ENCODE measurements at regions not wholly inside any gene's neighbourhood (a gene's known extent, or its start where the extent isn't known, plus 50 kb on each side); places are given as distances from the start of the nearest gene placed in this dataset.

DNA sequence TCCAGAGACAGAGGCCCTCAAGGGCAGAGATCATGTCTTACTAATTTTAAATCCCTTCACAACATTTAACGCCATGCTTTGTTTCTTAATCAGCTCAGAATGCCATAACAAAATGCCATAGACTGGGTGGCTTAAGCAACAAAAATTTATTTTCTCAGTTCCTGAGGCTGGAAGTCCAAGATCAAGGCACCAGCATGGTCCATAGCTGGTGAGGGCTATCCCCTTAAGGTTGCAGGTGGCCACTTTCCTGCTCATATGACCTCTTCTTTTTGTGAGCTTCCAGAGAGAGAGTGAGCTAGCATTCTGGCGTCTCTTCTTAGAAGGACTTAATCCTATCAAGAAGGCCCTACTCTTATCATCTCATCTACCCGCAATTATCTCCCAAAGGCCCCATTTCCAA lies 470.3 kb downstream of the ZNF608 start:
- no peak for DNase-seq (ENCODE audit: low read depth, low spot score)

DNA sequence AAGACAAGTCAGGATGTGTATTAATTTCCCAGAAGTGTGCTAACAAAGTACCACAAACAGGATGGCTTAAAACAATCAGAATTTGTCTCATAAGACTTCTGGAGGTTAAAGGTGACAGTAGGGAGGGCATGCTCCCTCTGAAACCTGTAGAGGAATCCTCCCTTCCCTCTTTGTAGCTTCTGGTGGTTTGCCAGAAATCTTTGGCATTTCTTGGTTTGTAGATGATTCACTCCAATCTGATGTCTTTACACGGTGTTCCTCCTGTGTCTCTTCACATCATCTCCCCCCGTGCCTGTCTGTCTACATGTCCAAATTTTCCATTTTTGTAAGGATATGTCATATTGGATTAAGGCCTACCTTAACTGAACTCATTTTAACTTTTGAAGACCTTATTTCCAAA lies 471.5 kb downstream of the ZNF608 start:
- peak; percentile 29 for DNase-seq (ENCODE audit: low read depth, low spot score)

DNA sequence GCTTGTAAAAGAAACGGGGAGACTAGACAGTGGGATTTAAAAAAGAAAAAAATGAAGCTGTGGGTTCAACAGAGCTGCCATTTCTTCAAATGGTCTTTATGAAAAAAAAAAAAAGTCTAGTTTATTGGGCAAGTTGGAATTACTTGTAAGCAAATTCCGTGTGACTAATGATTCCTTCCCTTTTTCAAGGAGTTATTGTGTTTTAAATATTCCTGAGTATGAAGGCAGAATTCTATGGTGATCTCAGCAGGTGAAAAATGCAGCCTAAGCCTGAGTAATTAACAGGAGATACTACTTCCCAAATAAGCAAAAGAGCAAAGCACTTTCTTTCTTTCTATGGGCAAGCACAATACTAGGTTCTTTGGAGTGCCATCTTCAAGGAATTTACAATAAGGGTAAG lies 481.9 kb downstream of the ZNF608 start:
- peak; percentile 36 for DNase-seq (ENCODE audit: low read depth, low spot score)

DNA sequence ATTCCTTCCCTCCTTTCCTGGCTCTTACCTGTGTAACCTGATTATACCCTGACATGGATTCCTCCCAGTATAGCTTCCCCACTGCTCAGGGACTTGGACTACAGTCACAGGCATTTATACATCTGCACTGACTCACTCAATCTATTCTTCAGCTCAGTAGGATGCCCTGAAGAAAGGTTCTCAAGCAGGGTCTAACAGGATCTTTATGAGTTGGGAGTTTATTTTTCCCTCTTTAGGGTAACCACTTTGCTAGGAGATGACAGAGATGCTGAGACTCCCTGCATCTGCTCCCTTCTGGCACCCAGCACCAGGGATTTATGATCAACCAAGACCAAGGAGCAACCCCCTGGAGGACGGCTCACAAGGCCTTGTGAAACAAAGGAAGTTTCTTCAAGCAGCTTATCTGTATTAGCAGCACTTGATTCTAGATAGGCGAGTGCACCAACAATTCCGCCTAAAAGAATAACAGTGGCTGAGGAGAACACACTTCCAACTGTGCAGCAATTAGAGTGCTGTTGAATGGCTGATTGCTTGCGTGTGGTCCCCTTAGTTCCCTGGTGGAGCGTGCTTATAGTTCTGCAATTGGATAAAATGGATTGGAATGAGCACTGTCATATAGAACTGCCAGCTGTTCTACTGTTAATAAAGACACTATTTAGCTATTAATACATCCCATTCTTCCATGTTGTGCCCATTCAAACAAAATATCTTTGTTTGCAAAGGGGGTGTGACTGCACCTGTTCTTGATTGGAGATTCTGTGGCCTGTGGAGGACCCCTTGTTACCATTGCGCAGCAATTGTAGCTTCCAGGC lies 482.6 kb downstream of the ZNF608 start:
- peak; percentile 6 for DNase-seq (ENCODE audit: low read depth, low spot score)

DNA sequence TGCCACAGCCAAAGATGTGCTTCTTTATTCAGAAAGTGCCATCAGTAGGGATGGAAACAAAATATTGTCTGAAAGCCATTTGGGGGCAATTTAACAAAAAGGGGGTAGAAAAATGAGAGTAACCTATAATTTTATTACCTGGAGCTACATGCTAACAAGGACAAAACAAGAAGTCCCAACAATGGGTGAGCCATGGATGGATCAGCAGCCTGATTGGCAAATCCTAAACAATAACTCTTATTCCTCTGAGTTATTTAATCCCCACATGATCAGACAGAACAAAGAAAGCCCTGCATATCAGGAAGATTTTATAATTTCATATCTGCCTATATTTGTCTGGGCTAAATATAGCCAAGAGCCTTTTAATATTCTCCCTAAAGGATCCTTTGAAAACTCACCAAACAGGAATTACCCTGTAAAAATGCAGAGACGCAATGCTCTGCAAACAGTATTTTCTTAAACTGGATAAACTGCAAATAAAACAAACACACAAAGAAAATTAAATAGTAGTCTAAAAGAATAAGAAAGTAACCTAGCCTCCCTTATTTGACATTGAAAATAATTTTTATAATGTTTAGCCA lies 483.4 kb downstream of the ZNF608 start:
- DNase-seq (ENCODE audit: low read depth, low spot score) = no peak

DNA sequence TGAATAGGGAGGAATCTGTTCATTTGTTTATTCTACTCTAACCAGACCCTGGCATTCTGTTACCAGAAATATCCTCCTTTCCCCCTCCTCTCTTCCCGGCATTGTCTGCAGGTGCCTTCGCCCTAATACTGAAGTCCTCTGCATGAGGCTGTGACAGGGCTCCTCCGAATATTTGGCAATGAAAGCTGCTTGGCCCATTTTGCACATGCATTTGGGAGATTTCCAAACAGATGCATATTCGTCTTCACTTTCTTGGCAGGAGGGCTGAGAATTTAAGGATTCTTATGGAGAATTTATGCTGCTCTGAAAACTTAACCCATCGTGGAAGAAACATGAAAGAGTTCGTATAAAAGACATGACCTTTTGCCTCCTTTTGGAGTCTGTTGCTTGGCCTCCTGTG lies 484.0 kb downstream of the ZNF608 start:
- peak; percentile 4 for DNase-seq (ENCODE audit: low read depth, low spot score)

DNA sequence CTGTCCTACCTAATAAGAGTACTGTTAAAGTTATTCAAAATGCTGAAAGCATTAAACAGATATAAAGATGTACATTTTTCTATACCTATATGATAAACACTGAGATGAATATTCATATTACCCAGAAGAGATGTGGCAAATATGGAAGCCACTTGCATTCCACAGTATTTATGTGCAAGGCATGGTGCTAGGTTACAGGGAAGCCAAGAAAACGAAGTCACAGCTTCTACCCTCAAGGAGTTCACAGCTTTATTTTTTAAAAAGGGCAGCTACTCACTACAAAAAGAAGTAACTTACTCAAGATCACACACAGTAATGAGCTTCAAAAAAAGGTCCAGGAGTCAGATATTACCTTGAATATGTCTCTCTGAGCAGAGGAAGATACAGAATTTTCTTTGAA lies 484.6 kb downstream of the ZNF608 start:
- DNase-seq (ENCODE audit: low read depth, low spot score) = no peak

DNA sequence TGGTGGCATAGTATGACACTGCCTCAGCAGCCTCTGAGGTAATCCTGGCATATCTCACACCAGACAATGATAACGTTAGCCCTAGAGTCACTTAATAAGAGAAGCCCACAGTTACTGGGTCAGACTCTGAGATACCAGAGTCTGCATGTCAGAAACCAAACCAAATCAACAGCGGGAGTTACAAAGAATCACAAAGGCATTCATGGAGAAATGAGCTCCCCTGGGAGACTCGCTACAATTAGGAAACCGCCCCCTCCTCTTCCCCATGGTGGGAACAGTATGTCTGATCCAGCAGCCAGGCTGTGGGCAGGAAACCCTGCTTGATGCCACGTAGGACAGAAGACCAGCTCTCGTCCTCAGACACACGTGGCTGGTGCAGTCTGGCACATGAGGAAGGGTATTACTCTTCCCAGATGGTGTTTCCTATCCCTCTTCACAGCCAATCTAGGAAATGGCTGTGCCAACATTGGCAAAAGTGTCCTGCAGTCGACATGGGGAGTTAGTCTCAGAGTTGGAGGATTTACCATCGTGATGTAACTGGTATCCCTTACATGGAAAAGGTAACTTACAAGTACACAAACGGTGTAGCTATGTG lies 485.4 kb downstream of the ZNF608 start:
- no peak for DNase-seq (ENCODE audit: low read depth, low spot score)

DNA sequence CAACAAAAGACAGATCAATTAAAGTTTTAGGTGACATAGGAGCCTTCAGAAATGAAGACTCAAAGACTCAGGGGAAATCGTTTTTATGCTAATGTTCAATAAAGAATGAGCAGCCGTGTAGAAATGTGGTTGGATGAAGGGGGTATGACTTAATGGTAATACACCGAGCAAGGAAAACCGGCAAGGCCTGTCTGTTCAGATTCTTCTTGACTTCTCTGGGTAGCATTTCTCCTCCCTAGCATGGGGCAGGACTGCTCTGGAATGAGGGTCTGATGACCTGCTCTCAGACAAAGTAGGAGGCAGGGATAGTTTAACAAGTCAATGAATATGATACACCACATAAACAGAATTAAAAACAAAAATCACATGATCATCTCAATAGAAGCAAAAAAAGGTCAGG lies 487.4 kb downstream of the ZNF608 start:
- DNase-seq (ENCODE audit: low read depth, low spot score) = no peak

DNA sequence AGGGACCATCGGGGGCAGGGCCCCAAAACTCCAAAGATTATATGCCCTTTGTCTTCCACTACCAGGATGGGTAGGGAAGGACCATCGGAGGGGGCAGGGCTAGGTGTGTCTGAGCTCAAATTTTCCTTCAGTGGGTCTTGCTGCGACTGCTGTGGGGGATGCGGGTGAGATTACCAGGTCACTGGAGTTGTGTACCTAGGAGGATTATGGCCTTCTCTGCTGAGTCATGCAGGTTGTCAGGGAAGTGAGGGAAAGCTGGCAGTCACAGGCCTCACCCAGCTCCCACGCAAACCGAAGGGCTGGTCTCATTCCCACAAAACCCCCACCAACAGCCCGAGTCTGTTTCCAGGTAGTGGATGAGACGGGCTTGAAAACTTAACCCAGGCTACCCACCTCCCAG lies 489.4 kb downstream of the ZNF608 start:
- DNase-seq (ENCODE audit: low read depth, low spot score) = no peak

DNA sequence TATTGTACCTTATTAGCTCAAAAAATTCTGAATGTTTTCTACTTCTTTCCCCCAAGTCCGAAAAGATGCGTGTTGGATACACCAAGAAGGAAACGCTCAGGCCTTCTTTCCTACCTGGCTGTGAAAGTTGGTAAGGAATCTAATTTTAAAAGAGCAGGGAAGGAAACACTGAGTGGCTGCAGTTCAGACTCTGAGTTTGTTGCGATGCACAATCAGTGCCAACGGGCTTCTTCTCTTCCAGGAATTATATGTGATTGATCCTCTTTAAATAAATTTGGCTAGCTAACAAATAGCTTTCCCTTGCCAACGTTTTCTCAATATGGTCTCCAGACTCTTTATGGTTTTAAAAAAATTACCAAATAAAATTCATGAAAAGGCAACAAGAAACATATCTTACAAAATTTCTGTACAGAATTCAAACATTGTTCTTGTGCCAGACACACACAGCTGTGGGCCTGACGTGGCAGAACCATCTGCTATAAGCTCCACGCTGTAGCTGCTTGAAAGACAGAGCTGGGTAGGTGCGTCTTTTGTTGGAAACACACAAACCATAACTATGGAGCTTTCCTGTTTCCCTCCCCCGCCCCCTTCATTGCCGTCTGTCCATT lies 493.1 kb downstream of the ZNF608 start:
- DNase-seq (ENCODE audit: low read depth, low spot score) = no peak

DNA sequence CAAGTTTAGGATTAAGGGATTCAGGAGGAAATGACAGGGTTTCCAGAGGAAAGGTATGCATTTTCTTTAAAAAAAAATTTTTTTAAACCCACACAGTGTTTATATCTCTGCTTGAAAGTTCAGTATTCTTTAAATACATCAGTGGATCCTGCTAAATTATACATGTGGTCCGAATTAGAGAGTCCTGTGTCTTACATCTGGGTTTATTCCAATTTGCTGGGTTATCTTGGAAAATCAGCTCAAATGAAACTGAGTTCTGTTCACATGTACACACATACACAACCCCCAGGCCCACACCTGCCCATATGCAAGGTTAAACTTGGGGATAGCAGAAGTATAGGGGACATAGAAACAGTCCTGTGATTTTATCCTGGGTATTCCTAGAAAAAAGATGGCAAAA lies 493.7 kb downstream of the ZNF608 start:
- DNase-seq (ENCODE audit: low read depth, low spot score) = no peak

DNA sequence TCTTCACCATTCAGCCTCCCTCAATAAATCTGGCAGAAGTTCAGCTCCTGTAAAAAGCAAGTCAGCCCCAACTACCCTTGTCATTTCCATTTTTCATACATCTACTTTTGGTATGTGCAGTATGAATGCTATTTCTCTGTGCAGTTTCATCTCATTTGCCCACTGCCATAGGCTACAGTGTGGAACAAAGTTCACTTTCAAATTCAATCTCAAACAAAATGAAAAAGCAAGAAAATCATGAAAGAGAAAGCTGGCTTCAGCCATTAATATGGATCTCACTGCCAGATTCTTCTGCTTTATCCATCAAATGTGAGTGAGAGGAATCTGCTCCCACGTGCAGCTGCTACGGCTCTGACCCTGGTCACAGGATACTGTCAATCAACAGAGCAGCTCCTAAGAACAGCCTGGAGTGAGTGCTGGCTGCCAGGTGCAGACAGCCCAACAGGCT lies 494.2 kb downstream of the ZNF608 start:
- DNase-seq (ENCODE audit: low read depth, low spot score) = peak; percentile 21

DNA sequence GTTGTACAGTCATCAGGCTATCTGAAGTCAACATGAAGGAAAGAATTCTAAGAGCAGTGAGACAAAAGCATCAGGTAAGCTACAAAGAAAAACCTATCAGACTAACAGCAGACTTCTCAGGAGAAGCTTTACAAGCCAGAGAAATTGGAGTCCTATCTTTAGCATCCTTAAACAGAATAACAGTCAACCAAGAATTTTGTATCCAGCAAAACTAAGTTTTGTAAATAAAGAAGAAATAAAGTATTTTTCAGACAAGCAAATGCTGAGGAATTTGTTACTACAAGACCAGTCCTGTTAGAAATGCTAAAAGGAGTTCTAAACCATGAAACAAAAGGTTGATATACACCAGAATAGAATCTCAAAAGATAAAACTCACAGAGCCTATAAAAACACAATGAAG lies 501.2 kb downstream of the ZNF608 start:
- no peak for DNase-seq (ENCODE audit: low read depth, low spot score)

DNA sequence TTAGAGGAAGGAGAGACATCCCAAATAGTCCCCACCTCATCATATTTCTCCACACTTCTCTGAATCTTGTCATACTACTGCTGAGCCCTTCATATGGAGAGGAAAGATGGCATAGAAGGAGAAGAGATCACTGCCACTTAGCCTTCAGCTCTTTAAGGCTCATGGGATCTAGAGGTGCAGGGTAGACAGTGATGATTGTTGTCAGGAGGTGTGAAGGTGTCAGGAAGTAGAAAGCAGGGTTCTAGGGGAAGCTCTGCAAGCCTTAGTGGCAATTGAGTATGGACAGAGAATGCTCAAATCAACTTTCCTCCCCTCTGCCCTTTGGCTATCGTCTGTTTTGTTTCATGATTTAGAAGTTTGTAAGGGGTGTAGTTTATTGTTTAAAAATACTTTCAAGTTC lies 505.7 kb downstream of the ZNF608 start:
- DNase-seq (ENCODE audit: low read depth, low spot score) = no peak

DNA sequence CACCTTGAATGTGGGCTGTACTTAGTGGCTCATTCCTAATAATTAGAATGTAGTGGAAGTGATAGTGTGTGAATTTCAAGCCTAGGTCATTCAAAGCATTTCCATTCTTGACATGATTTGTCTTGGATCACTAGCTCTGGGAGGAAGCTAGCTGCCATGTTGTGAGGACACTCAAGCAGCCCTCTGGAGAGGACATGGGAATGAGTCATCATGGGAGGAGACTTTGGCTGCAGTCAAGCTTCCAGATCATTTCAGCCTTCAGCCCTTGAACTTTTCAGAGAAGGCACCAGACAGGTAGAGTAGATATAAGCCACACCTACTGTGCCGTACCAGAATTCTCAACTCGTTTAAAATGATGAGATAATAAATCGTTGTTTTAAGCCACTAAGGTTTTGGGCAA lies 506.9 kb downstream of the ZNF608 start:
- DNase-seq (ENCODE audit: low read depth, low spot score) = no peak

DNA sequence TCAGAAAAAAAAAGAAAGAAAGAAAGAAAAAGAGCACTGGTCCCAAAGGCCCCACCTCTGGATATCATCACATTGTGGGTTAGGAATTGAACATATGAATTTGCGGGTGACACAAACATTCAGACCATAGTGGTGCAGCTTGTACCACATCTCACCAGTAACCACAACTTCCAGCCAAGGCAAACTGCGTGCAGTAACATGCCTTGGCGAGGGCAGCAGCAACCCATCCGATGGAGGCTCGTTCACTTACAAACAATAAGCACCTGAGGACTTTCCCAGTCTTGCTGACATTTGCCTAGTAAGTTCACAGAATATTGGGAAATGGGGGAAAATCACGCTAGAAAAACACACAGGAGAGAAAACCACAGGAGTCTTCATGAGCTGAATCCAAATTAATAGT lies 508.1 kb downstream of the ZNF608 start:
- no peak for DNase-seq (ENCODE audit: low read depth, low spot score)

DNA sequence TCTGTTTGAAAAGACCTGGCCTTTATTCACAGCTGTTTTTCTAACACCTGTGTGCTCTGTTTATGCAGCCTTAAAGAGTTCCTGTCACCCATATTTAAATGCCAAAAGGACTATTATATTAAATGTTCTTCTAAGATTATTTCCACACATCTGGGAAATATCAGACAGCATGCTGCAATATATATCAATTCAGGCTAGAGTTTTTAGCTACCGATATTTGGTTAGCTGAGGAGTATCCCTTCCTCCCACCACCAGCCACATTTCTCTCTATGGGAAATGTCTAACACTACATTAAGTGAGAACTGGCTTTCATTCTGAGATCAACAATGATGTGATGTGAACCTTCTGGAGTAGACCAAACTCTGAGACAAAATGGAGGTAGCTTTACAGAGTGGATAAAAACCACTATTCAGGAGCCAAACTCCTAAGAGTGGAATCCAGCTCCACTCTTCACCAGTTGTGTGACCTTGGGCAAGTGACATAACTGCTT lies 509.2 kb downstream of the ZNF608 start:
- no peak for DNase-seq (ENCODE audit: low read depth, low spot score)

DNA sequence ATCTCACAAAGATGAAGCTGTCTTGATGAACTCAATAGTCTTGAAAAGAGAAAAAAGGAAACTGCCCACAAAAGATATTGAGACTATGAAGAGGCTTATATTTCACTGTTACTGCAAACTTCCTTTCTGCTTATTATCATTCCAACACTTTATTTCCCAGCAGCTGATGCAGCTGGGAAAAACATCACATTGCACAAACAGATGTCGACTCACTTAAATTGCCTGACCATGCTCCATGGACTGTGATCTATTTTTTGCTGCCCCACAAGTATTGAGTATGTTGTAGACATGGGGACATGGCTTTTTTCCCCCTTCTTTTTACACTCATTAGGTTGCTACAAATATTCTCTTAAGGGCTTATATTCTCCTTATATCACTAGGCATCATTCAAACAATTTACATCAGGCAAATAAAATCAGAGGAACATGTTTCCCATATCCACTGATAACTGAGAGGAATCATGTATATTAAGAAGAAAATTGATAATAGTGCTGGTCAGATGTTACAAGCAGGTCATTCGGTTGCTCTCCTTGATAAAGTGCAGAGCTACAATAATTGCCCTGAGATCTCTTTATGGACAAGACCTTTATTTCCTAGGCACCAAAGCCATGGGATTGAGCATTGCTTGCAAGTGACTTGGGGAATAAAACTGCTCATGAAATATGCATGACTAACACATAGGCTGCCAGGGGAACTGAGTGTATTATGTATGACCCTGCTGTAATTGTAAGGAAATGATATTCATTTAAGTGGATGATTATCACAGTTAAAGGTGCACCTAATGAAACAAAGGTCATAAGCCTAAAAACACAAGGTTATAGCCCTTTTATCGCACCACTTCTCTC lies 509.9 kb downstream of the ZNF608 start:
- no peak for DNase-seq (ENCODE audit: low read depth, low spot score)

DNA sequence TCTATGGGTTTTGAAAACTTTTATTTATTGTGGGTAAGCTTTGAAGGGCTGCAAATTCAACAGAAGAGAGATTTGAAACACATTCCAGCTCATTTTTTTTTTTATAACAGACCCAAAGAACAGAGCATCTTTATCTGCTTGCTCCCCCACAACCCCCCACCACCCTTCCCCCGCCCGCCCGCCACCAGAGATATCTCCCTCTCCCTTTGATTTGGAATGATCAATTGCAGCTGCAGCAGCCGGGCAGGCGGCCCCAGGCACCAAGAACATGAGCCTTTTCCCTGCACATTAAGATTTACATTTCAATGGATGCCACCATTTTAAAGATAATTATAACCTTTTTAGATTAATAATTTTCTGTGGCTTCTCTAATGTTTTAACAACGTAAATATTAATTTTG lies 510.9 kb downstream of the ZNF608 start:
- DNase-seq (ENCODE audit: low read depth, low spot score) = no peak

DNA sequence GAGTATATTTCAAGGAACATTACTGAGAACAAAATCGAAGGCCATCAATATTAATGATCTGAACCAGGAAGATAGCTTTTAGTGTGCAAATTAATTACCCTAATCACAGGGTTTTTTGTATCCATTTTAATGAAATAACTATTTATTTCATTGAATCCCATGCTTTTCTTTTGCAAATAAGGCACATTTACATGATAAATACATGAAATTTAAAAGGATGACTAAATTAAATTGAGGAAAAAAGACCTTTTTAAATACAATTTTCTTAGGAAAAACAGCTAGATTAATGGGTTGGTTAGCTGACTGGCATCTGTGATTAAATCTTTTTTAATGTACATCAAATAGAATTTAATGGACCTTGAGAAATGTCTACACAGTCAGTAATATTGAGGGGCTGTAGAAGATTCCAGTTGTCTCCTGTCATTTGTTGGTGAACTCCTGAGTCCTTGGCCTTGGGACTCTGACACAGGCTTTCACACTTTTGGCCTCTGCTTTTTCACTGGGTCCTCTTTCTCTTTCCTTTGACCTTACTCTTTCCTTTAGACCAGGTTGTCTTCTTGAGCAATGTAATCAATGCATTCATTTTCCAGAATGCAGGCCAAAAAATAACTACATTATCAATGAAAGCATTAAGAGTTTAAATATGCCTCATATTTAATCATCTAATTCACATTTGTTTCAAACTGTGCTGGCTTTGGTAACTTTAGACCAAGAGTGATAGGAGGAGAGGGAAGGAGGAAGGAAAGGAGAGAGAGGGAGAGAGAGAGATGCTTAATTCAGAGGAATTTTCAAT lies 511.5 kb downstream of the ZNF608 start:
- DNase-seq (ENCODE audit: low read depth, low spot score) = no peak

Data from astrocyte of the hippocampus (primary cell).